Liver (tissue), 8 donors: ENCODE measurements at regions not wholly inside any gene's neighbourhood (a gene's known extent, or its start where the extent isn't known, plus 50 kb on each side); places are given as distances from the start of the nearest gene placed in this dataset.

Experiments
- DNase-seq: peaks from one replicate; pipeline ENCODE4 v3.0.0-alpha.2; 2017; ENCODE audit warnings: low spot score
- H3K27ac ChIP-seq, 2 donors: one replicate each; pipeline ENCODE4 v1.7.0; 2013; ENCODE audit warnings: inconsistent platforms in 2 of 2, low read length in 2 of 2, control low read depth in 1 of 2, low read depth in 1 of 2, mild to moderate bottlenecking in 1 of 2
- H3K27me3 ChIP-seq, 4 donors: one replicate each; pipeline versions ENCODE4 v1.6.1 to v1.7.0; 2013; ENCODE audit warnings: low read length in 3 of 4, inconsistent platforms in 1 of 4, mild to moderate bottlenecking in 1 of 4, moderate library complexity in 1 of 4; ENCODE audit not compliant: control insufficient read depth in 4 of 4, insufficient read depth in 4 of 4
- H3K36me3 ChIP-seq, 4 donors: one replicate each; pipeline versions ENCODE4 v1.6.1 to v1.7.0; 2013; ENCODE audit warnings: low read length in 3 of 4, mild to moderate bottlenecking in 3 of 4, low read depth in 1 of 4, moderate library complexity in 1 of 4; ENCODE audit not compliant: control insufficient read depth in 4 of 4, insufficient read depth in 3 of 4
- H3K4me1 ChIP-seq, 4 donors: one replicate each; pipeline versions ENCODE4 v1.6.1 to v1.7.0; 2013; ENCODE audit warnings: low read length in 3 of 4, mild to moderate bottlenecking in 3 of 4, moderate library complexity in 1 of 4; ENCODE audit not compliant: control insufficient read depth in 4 of 4, insufficient read depth in 4 of 4
- H3K4me3 ChIP-seq, 3 donors: one replicate each; pipeline versions ENCODE4 v1.6.1 to v1.7.0; 2013; ENCODE audit warnings: low read length in 3 of 3, control low read depth in 1 of 3, low read depth in 1 of 3, mild to moderate bottlenecking in 1 of 3
- H3K9ac ChIP-seq, 2 donors: one replicate each; pipeline ENCODE4 v1.7.0; 2013; ENCODE audit warnings: low read length in 2 of 2, mild to moderate bottlenecking in 2 of 2, moderate library complexity in 2 of 2, control low read depth in 1 of 2, low read depth in 1 of 2
- H3K9me3 ChIP-seq, 4 donors: one replicate each; pipeline versions ENCODE4 v1.6.1 to v1.7.0; 2013; ENCODE audit warnings: low read length in 3 of 4; ENCODE audit not compliant: control insufficient read depth in 4 of 4
- ATF3 ChIP-seq: IDR thresholded peaks from 2 replicates; pipeline ENCODE4 v1.6.1; 2016; ENCODE audit warnings: antibody characterized with exemption
- CTCF ChIP-seq: fragments of 150-350 bp; IDR thresholded peaks from 2 replicates; pipeline ENCODE4 v1.5.1; 2017; ENCODE audit warnings: improper control_type of control experiment, low read depth, low read length; ENCODE audit not compliant: missing input control
- EGR1 ChIP-seq, 2 donors: IDR thresholded peaks; 2 replicates each; pipeline ENCODE4 v1.6.1; 2016 to 2018; ENCODE audit warnings: antibody characterized with exemption in 2 of 2, low read depth in 2 of 2
- FOXA2 ChIP-seq: IDR thresholded peaks from 2 replicates; pipeline ENCODE4 v1.6.1; 2016; ENCODE audit warnings: antibody characterized with exemption
- GABPA ChIP-seq, 2 donors: IDR thresholded peaks in 1 of 2; conservative IDR thresholded peaks in 1 of 2; 2 replicates each; pipeline ENCODE4 v1.6.1; 2016; ENCODE audit warnings: antibody characterized with exemption in 2 of 2, mild to moderate bottlenecking in 1 of 2, moderate library complexity in 1 of 2
- HNF4A ChIP-seq, 2 donors: conservative IDR thresholded peaks; 2 replicates each; pipeline ENCODE4 v1.6.1; 2016; ENCODE audit warnings: antibody characterized with exemption in 2 of 2, mild to moderate bottlenecking in 2 of 2
- HNF4G ChIP-seq: IDR thresholded peaks from 2 replicates; pipeline ENCODE4 v1.6.1; 2016; ENCODE audit warnings: antibody characterized with exemption
- JUND ChIP-seq, 2 donors: IDR thresholded peaks; 2 replicates each; pipeline ENCODE4 v1.6.1; 2016; ENCODE audit warnings: antibody characterized with exemption in 2 of 2
- NR2F2 ChIP-seq: IDR thresholded peaks from 2 replicates; pipeline ENCODE4 v1.6.1; 2016; ENCODE audit warnings: antibody characterized with exemption
- RXRA ChIP-seq, 2 donors: IDR thresholded peaks; 2 replicates each; pipeline ENCODE4 v1.6.1; 2017 to 2018; ENCODE audit warnings: antibody characterized with exemption in 2 of 2, mild to moderate bottlenecking in 1 of 2
- SP1 ChIP-seq: IDR thresholded peaks from 2 replicates; pipeline ENCODE4 v1.6.1; 2018; ENCODE audit warnings: antibody characterized with exemption, mild to moderate bottlenecking
- TAF1 ChIP-seq: conservative IDR thresholded peaks from 2 replicates; pipeline ENCODE4 v1.6.1; 2016; ENCODE audit warnings: antibody characterized with exemption, mild to moderate bottlenecking
- YY1 ChIP-seq: IDR thresholded peaks from 2 replicates; pipeline ENCODE4 v1.6.1; 2016; ENCODE audit warnings: antibody characterized with exemption, mild to moderate bottlenecking
- WGBS: extraction: QIAGEN DNeasy Blood & Tissue Kit; methylation state at CpG from one replicate; pipeline ENCODE4 v1.1.7; 2013; 5-methylcytosine and 5-hydroxymethylcytosine counted together
- TF ChIP-seq, protein P1 (sequence below): IDR thresholded peaks from 2 replicates; pipeline ENCODE4 v1.6.1; 2016; ENCODE audit warnings: antibody characterized with exemption
- TF ChIP-seq, protein P2 (sequence below): IDR thresholded peaks from 2 replicates; pipeline ENCODE4 v1.6.1; 2016; ENCODE audit warnings: antibody characterized with exemption
- TF ChIP-seq, protein P3 (sequence below): IDR thresholded peaks from 2 replicates; pipeline ENCODE4 v1.6.1; 2016; ENCODE audit warnings: antibody characterized with exemption, mild to moderate bottlenecking
- donor health status: healthy.
- donor health status: healthy.
- donor health status: healthy.
- donor health status: healthy.
- donor health status: healthy.

DNA sequence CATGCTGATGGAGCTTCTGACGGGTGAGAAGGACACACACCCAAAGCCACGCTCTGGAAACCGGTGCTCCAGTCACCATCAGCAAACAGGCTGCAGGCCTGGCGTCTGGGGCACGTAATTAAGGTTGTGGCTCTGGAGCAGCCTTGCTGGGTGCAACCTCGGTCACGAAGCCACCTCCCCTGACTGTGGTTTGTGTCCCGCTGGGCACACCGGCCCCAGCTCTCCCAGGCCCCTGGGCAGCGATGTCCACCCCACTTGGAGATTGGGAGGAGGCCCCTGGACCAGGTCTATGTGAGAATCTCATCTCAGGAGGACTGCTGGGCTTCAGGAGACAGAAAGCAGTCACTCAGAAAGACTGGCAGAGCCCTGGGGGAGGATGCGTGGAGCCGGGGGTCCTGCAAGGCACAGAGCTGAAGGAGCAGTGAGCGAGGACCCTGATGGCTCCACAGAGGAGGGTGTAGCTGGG lies 631.6 kb downstream of the BRD1 start:
- no peak for DNase-seq

GRCh38 chr22:49195636-49196035 lies 632.0 kb downstream of the BRD1 start:
- H3K27me3 ChIP-seq: no peaks in the 10 kb centered on the region
- peaks cover 2 to 21% (median 16%) of the 10 kb centered on the region in 4 donors for H3K4me1 ChIP-seq
- TF ChIP-seq YY1 (no peak), RXRA (IDR thresholded peaks at IDR 0.05) (no peak), ATF3 (no peak), TAF1 (no peak), HNF4A (conservative IDR thresholded peaks at IDR 0.05) (no peak), GABPA (IDR thresholded peaks at IDR 0.05 in 1 of 2, conservative IDR thresholded peaks at IDR 0.05 in 1 of 2) (no peak)
- TF ChIP-seq, protein P1, sequence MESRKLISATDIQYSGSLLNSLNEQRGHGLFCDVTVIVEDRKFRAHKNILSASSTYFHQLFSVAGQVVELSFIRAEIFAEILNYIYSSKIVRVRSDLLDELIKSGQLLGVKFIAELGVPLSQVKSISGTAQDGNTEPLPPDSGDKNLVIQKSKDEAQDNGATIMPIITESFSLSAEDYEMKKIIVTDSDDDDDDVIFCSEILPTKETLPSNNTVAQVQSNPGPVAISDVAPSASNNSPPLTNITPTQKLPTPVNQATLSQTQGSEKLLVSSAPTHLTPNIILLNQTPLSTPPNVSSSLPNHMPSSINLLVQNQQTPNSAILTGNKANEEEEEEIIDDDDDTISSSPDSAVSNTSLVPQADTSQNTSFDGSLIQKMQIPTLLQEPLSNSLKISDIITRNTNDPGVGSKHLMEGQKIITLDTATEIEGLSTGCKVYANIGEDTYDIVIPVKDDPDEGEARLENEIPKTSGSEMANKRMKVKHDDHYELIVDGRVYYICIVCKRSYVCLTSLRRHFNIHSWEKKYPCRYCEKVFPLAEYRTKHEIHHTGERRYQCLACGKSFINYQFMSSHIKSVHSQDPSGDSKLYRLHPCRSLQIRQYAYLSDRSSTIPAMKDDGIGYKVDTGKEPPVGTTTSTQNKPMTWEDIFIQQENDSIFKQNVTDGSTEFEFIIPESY: no peak
- H3K9me3 ChIP-seq: no peaks in the 10 kb centered on the region
- WGBS: 91% methylated on average over 14 of the region's 14 CpGs
- no peak overlapping the region for H3K9ac ChIP-seq
- no peaks in the 10 kb centered on the region for H3K36me3 ChIP-seq
- H3K4me3 ChIP-seq: no peak overlapping the region
- H3K27ac ChIP-seq: no peak overlapping the region
- no peak for DNase-seq

More for the DNA sequence above, 631.6 kb downstream of the BRD1 start:
- H3K4me1 ChIP-seq: peaks cover 2 to 21% (median 16%) of the 10 kb centered on the region in 4 donors
- no peak overlapping the region for H3K27ac ChIP-seq
- H3K9me3 ChIP-seq: no peaks in the 10 kb centered on the region
- no peaks in the 10 kb centered on the region for H3K36me3 ChIP-seq
- 89% methylated on average over 13 of the region's 13 CpGs for WGBS
- no peaks in the 10 kb centered on the region for H3K27me3 ChIP-seq
- H3K4me3 ChIP-seq: no peak overlapping the region
- no peak for TF ChIP-seq EGR1 (IDR thresholded peaks at IDR 0.05; ENCODE audit: low read depth in 2 of 2)
- TF ChIP-seq, protein P2, sequence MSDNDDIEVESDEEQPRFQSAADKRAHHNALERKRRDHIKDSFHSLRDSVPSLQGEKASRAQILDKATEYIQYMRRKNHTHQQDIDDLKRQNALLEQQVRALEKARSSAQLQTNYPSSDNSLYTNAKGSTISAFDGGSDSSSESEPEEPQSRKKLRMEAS: no peak
- TF ChIP-seq ATF3: no peak
- TF ChIP-seq SP1: no peak
- H3K9ac ChIP-seq: no peak overlapping the region

DNA sequence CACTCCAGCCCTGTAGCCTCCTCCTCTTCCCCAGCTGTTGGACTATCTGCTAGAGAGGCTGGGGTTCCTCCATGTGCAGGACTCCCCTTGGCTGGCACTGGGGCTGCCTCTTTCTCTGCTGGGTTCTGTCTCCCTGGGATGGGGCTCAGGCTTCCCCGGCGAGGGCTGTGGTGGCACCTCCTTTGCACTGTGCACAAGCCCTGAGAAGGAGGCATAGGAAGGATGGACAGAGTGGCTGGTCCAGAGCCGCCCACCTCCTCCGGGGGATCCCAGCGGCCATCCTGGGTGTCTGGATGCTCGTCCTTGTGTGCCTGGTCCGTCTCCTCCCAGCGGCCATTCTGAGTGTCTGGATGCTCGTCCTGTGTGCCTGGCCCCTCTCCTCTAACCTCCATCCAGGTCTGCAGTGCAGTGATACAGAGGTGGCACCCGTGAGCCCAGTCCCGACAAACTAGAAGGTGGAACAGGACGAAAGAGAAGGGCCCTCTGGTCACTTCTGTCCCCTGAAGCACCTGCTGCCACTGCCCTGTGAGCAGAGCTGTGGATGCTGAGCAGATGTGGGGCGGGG lies 633.7 kb downstream of the BRD1 start:
- H3K9ac ChIP-seq: no peak overlapping the region
- H3K4me3 ChIP-seq: no peak overlapping the region
- H3K4me1 ChIP-seq: peaks cover 2 to 21% (median 16%) of the 10 kb centered on the region in 4 donors
- no peak for DNase-seq
- WGBS: 88% methylated on average over 13 of the region's 13 CpGs
- H3K27ac ChIP-seq: no peak overlapping the region
- H3K27me3 ChIP-seq: no peaks in the 10 kb centered on the region
- H3K9me3 ChIP-seq: no peaks in the 10 kb centered on the region
- H3K36me3 ChIP-seq: no peaks in the 10 kb centered on the region
- TF ChIP-seq NR2F2: no peak
- TF ChIP-seq GABPA (IDR thresholded peaks at IDR 0.05 in 1 of 2, conservative IDR thresholded peaks at IDR 0.05 in 1 of 2): no peak
- TF ChIP-seq EGR1 (IDR thresholded peaks at IDR 0.05; ENCODE audit: low read depth in 2 of 2): no peak
- TF ChIP-seq HNF4A (conservative IDR thresholded peaks at IDR 0.05): no peak
- no peak for TF ChIP-seq HNF4G
- no peak for TF ChIP-seq JUND (IDR thresholded peaks at IDR 0.05)
- TF ChIP-seq, protein P2: no peak
- TF ChIP-seq, protein P1: no peak
- no peak for TF ChIP-seq SP1
- TF ChIP-seq CTCF: no peak
- TF ChIP-seq, protein P3, sequence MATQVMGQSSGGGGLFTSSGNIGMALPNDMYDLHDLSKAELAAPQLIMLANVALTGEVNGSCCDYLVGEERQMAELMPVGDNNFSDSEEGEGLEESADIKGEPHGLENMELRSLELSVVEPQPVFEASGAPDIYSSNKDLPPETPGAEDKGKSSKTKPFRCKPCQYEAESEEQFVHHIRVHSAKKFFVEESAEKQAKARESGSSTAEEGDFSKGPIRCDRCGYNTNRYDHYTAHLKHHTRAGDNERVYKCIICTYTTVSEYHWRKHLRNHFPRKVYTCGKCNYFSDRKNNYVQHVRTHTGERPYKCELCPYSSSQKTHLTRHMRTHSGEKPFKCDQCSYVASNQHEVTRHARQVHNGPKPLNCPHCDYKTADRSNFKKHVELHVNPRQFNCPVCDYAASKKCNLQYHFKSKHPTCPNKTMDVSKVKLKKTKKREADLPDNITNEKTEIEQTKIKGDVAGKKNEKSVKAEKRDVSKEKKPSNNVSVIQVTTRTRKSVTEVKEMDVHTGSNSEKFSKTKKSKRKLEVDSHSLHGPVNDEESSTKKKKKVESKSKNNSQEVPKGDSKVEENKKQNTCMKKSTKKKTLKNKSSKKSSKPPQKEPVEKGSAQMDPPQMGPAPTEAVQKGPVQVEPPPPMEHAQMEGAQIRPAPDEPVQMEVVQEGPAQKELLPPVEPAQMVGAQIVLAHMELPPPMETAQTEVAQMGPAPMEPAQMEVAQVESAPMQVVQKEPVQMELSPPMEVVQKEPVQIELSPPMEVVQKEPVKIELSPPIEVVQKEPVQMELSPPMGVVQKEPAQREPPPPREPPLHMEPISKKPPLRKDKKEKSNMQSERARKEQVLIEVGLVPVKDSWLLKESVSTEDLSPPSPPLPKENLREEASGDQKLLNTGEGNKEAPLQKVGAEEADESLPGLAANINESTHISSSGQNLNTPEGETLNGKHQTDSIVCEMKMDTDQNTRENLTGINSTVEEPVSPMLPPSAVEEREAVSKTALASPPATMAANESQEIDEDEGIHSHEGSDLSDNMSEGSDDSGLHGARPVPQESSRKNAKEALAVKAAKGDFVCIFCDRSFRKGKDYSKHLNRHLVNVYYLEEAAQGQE: no peak
- no peak for TF ChIP-seq FOXA2
